ENCODE measurements at regions not wholly inside any gene's neighbourhood (a gene's known extent, or its start where the extent isn't known, plus 50 kb on each side); places are given as distances from the start of the nearest gene placed in this dataset.

- H3K9me3 ChIP-seq: no peaks in the 10 kb centered on the region
- DNase-seq: no peak
- H3K4me1 ChIP-seq: no peaks in the 10 kb centered on the region
- no peak overlapping the region for H3K4me3 ChIP-seq
- no peak for TF ChIP-seq POLR2A (IDR thresholded peaks at IDR 0.05)
- TF ChIP-seq, protein P1, sequence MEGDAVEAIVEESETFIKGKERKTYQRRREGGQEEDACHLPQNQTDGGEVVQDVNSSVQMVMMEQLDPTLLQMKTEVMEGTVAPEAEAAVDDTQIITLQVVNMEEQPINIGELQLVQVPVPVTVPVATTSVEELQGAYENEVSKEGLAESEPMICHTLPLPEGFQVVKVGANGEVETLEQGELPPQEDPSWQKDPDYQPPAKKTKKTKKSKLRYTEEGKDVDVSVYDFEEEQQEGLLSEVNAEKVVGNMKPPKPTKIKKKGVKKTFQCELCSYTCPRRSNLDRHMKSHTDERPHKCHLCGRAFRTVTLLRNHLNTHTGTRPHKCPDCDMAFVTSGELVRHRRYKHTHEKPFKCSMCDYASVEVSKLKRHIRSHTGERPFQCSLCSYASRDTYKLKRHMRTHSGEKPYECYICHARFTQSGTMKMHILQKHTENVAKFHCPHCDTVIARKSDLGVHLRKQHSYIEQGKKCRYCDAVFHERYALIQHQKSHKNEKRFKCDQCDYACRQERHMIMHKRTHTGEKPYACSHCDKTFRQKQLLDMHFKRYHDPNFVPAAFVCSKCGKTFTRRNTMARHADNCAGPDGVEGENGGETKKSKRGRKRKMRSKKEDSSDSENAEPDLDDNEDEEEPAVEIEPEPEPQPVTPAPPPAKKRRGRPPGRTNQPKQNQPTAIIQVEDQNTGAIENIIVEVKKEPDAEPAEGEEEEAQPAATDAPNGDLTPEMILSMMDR (IDR thresholded peaks at IDR 0.05): no peak
- no peaks in the 10 kb centered on the region for H3K36me3 ChIP-seq
- H3K27me3 ChIP-seq: no peaks in the 10 kb centered on the region
- no peak overlapping the region for H3K27ac ChIP-seq
These were observed 65.8 kb upstream of the FAM47A start for GRCh38 chrX:34197946-34198345.

All from Peyer's patch (tissue), 4 donors.